ENCODE measurements at regions not wholly inside any gene's neighbourhood (a gene's known extent, or its start where the extent isn't known, plus 50 kb on each side); places are given as distances from the start of the nearest gene placed in this dataset.

DNA sequence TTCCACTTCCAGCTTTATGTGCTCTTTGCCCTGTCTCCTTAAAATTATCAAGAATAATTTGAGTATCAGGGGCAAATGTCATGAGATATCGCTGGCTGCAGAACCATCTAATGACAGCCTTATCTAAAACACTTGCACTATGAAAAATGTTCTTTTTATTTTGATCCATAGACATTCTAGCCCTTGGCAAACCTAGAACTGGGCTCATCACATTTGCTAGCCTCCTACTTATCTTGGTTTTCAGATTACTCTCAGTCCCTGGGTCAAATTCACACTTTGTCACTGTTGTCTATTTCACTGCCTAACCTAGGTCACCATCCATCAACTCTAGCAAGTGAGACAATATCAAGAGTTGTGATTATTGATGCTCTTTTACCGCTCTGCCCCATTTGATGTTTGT, 59.9 kb upstream of the IPO9 start:
- ChIA-PET POLR2A (no interaction called here), CTCF (interaction anchor here (1.6 to 2.9 kb wide), 3 partner anchors 10 to 59 kb away, joined by 5 to 11 read pairs (median 6); no protein-coding TSS in a partner anchor)
- 96% methylated on average over 2 of the region's 2 CpGs for WGBS (ENCODE audit: low lambda C conversion rate)

More for the DNA sequence above, 59.9 kb upstream of the IPO9 start:
- H3F3A ChIP-seq (replicated peaks; ENCODE audit: insufficient read depth) = peaks cover 85% of the 10 kb centered on the region
- no peak for DNase-seq
- no peak overlapping the region for H2AFZ ChIP-seq (ENCODE audit: low read depth)
- H4K20me1 ChIP-seq (ENCODE audit: insufficient read depth) = no peaks in the 10 kb centered on the region
- H3K9ac ChIP-seq = peak overlapping the region; percentile 32; the same call in 1 of the 2 replicates
- no peaks in the 10 kb centered on the region for H3K9me2 ChIP-seq
- no peak overlapping the region for H3K4me2 ChIP-seq
- peaks cover 4 to 47% of the 10 kb centered on the region in 2 experiments for H3K4me1 ChIP-seq (ENCODE audit: control insufficient read depth in 1 of 2, insufficient read depth in 2 of 2, low read depth in 1 of 2, low read length in 1 of 2)
- H3K79me2 ChIP-seq (ENCODE audit: insufficient read depth) = peaks cover 91% of the 10 kb centered on the region
- TF ChIP-seq, protein P1, sequence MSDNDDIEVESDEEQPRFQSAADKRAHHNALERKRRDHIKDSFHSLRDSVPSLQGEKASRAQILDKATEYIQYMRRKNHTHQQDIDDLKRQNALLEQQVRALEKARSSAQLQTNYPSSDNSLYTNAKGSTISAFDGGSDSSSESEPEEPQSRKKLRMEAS (IDR thresholded peaks at IDR 0.05; ENCODE audit: low read depth) = no peak
- TF ChIP-seq RFX5 (IDR thresholded peaks at IDR 0.05; ENCODE audit: low read length) (no peak), TEAD4 (IDR thresholded peaks at IDR 0.05; ENCODE audit: borderline replicate concordance, insufficient read depth) (no peak), SMC3 (IDR thresholded peaks at IDR 0.05; ENCODE audit: low read depth, low read length) (no peak), TCF12 (IDR thresholded peaks at IDR 0.05) (no peak), EZH2phosphoT487 (IDR thresholded peaks at IDR 0.05; ENCODE audit: borderline replicate concordance, low read depth) (no peak), JUND (IDR thresholded peaks at IDR 0.05) (no peak), IRF3 (IDR thresholded peaks at IDR 0.05; ENCODE audit: low read depth, low read length) (no peak), CHD2 (IDR thresholded peaks at IDR 0.05; ENCODE audit: low read length, partially characterized antibody) (no peak), POLR2AphosphoS5 (IDR thresholded peaks at IDR 0.05; ENCODE audit: low read depth, low read length) (no peak), GABPA (IDR thresholded peaks at IDR 0.05; ENCODE audit: low read depth) (no peak), NFIC (IDR thresholded peaks at IDR 0.05; ENCODE audit: borderline replicate concordance) (no peak), USF2 (IDR thresholded peaks at IDR 0.05; ENCODE audit: borderline replicate concordance, low read depth, low read length) (no peak), FOXJ3 (CRISPR knock-in tag; IDR thresholded peaks at IDR 0.05) (no peak), GATA2 (CRISPR knock-in tag; IDR thresholded peaks at IDR 0.05) (no peak), SIN3A (IDR thresholded peaks at IDR 0.05; ENCODE audit: borderline replicate concordance, low read depth, low read length) (no peak), MXI1 (IDR thresholded peaks at IDR 0.05; ENCODE audit: low read depth, low read length) (no peak), YY1 (IDR thresholded peaks at IDR 0.05; ENCODE audit: low read depth) (no peak)
- TF ChIP-seq, protein P2, sequence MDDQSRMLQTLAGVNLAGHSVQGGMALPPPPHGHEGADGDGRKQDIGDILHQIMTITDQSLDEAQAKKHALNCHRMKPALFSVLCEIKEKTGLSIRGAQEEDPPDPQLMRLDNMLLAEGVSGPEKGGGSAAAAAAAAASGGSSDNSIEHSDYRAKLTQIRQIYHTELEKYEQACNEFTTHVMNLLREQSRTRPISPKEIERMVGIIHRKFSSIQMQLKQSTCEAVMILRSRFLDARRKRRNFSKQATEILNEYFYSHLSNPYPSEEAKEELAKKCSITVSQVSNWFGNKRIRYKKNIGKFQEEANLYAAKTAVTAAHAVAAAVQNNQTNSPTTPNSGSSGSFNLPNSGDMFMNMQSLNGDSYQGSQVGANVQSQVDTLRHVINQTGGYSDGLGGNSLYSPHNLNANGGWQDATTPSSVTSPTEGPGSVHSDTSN (IDR thresholded peaks at IDR 0.05) = no peak
- TF ChIP-seq, protein P3, sequence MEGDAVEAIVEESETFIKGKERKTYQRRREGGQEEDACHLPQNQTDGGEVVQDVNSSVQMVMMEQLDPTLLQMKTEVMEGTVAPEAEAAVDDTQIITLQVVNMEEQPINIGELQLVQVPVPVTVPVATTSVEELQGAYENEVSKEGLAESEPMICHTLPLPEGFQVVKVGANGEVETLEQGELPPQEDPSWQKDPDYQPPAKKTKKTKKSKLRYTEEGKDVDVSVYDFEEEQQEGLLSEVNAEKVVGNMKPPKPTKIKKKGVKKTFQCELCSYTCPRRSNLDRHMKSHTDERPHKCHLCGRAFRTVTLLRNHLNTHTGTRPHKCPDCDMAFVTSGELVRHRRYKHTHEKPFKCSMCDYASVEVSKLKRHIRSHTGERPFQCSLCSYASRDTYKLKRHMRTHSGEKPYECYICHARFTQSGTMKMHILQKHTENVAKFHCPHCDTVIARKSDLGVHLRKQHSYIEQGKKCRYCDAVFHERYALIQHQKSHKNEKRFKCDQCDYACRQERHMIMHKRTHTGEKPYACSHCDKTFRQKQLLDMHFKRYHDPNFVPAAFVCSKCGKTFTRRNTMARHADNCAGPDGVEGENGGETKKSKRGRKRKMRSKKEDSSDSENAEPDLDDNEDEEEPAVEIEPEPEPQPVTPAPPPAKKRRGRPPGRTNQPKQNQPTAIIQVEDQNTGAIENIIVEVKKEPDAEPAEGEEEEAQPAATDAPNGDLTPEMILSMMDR (IDR thresholded peaks at IDR 0.05) = no peak
- peak overlapping the region; percentile 56 to 99; a peak in 3 of 4 replicates for H3K27ac ChIP-seq (ENCODE audit: low read depth in 2 of 2, low read length in 1 of 2)
- no peak overlapping the region for H3K4me3 ChIP-seq (ENCODE audit: low read depth in 2 of 2, low read length in 1 of 2)
- no peaks in the 10 kb centered on the region for H3K9me3 ChIP-seq
- H3K27me3 ChIP-seq (ENCODE audit: insufficient read depth) = no peaks in the 10 kb centered on the region
- H3K36me3 ChIP-seq (replicated peaks in 1 of 2; ENCODE audit: control insufficient read depth in 1 of 2, insufficient read depth in 2 of 2, low read length in 1 of 2) = peaks cover 0 to 19% of the 10 kb centered on the region in 2 experiments
